ENCODE measurements at regions not wholly inside any gene's neighbourhood (a gene's known extent, or its start where the extent isn't known, plus 50 kb on each side); places are given as distances from the start of the nearest gene placed in this dataset.

- Mint-ChIP-seq H3K4me1 (no peaks in the 10 kb centered on the region), H3K36me3 (no peaks in the 10 kb centered on the region), H3K27ac (no peak overlapping the region), H3K27me3 (no peaks in the 10 kb centered on the region), H3K4me3 (no peak overlapping the region), H3K9me3 (no peaks in the 10 kb centered on the region)
- ATAC-seq (ENCODE audit: low read depth) (no peak), DNase-seq (ENCODE audit: low spot score in 2 of 2) (no peak)
These were observed 417.6 kb upstream of the ZFP42 start for GRCh38 chr4:187577941-187578480.

- Mint-ChIP-seq H3K4me1 (no peaks in the 10 kb centered on the region), H3K9me3 (no peaks in the 10 kb centered on the region), H3K4me3 (no peak overlapping the region), H3K36me3 (no peaks in the 10 kb centered on the region), H3K27me3 (no peaks in the 10 kb centered on the region), H3K27ac (no peak overlapping the region)
- DNase-seq (ENCODE audit: low spot score in 2 of 2) (no peak), ATAC-seq (ENCODE audit: low read depth) (no peak)
These were observed 408.7 kb upstream of the ZFP42 start for GRCh38 chr4:187586892-187587291.

GRCh38 chr4:187598196-187598595 is 397.4 kb upstream of the ZFP42 start:
- peaks cover 1% of the 10 kb centered on the region for H3K9me3 Mint-ChIP-seq
- no peak for ATAC-seq (ENCODE audit: low read depth)
- no peaks in the 10 kb centered on the region for H3K4me1 Mint-ChIP-seq

GRCh38 chr4:187602339-187603092 is 393.1 kb upstream of the ZFP42 start:
- ATAC-seq (ENCODE audit: low read depth) (no peak), DNase-seq (ENCODE audit: low spot score in 2 of 2) (no peak)
- Mint-ChIP-seq H3K9me3 (peaks cover 1% of the 10 kb centered on the region), H3K27ac (no peak overlapping the region), H3K4me1 (no peaks in the 10 kb centered on the region), H3K36me3 (no peaks in the 10 kb centered on the region), H3K4me3 (no peak overlapping the region), H3K27me3 (no peaks in the 10 kb centered on the region)

More at GRCh38 chr4:187598196-187598595, 397.4 kb upstream of the ZFP42 start:
- Mint-ChIP-seq H3K36me3 (no peaks in the 10 kb centered on the region), H3K27ac (no peak overlapping the region), H3K4me3 (no peak overlapping the region), H3K27me3 (no peaks in the 10 kb centered on the region)
- DNase-seq (ENCODE audit: low spot score in 2 of 2), result no peak

GRCh38 chr4:187603093-187604025 is 392.2 kb upstream of the ZFP42 start:
- no peak overlapping the region for H3K4me3 Mint-ChIP-seq
- DNase-seq (ENCODE audit: low spot score in 2 of 2), result no peak
- H3K9me3 Mint-ChIP-seq, result peaks cover 1% of the 10 kb centered on the region
- H3K27me3 Mint-ChIP-seq, result no peaks in the 10 kb centered on the region
- ATAC-seq (ENCODE audit: low read depth), result no peak
- no peak overlapping the region for H3K27ac Mint-ChIP-seq
- H3K36me3 Mint-ChIP-seq, result no peaks in the 10 kb centered on the region
- H3K4me1 Mint-ChIP-seq, result no peaks in the 10 kb centered on the region

- H3K4me1 Mint-ChIP-seq, result no peaks in the 10 kb centered on the region
- ATAC-seq (ENCODE audit: low read depth), result no peak
- H3K4me3 Mint-ChIP-seq, result no peak overlapping the region
- H3K9me3 Mint-ChIP-seq, result no peaks in the 10 kb centered on the region
- no peaks in the 10 kb centered on the region for H3K27me3 Mint-ChIP-seq
- H3K27ac Mint-ChIP-seq, result no peak overlapping the region
- no peaks in the 10 kb centered on the region for H3K36me3 Mint-ChIP-seq
- DNase-seq (ENCODE audit: low spot score in 2 of 2), result no peak
These were observed 390.6 kb upstream of the ZFP42 start for GRCh38 chr4:187604984-187605383.

- Mint-ChIP-seq H3K4me1 (no peaks in the 10 kb centered on the region), H3K27ac (no peak overlapping the region), H3K27me3 (no peaks in the 10 kb centered on the region), H3K4me3 (no peak overlapping the region), H3K36me3 (no peaks in the 10 kb centered on the region), H3K9me3 (peaks cover 2% of the 10 kb centered on the region)
- DNase-seq (ENCODE audit: low spot score in 2 of 2) (no peak), ATAC-seq (ENCODE audit: low read depth) (no peak)
These were observed 389.0 kb upstream of the ZFP42 start for GRCh38 chr4:187606581-187606980.

- ATAC-seq (ENCODE audit: low read depth) (no peak), DNase-seq (ENCODE audit: low spot score in 2 of 2) (no peak)
- H3K4me1 Mint-ChIP-seq, result no peaks in the 10 kb centered on the region
- no peak overlapping the region for H3K27ac Mint-ChIP-seq
- H3K27me3 Mint-ChIP-seq, result no peaks in the 10 kb centered on the region
- H3K4me3 Mint-ChIP-seq, result no peak overlapping the region
- no peaks in the 10 kb centered on the region for H3K36me3 Mint-ChIP-seq
- H3K9me3 Mint-ChIP-seq, result peaks cover 2% of the 10 kb centered on the region
These were observed 387.6 kb upstream of the ZFP42 start for GRCh38 chr4:187608001-187608421.

GRCh38 chr4:187612301-187612700 is 383.3 kb upstream of the ZFP42 start:
- H3K36me3 Mint-ChIP-seq, result no peaks in the 10 kb centered on the region

GRCh38 chr4:187613089-187613839 is 382.3 kb upstream of the ZFP42 start:
- Mint-ChIP-seq H3K4me1 (no peaks in the 10 kb centered on the region), H3K27ac (no peak overlapping the region), H3K4me3 (no peak overlapping the region), H3K9me3 (peaks cover 2% of the 10 kb centered on the region), H3K36me3 (no peaks in the 10 kb centered on the region), H3K27me3 (no peaks in the 10 kb centered on the region)
- DNase-seq (ENCODE audit: low spot score in 2 of 2) (no peak), ATAC-seq (ENCODE audit: low read depth) (no peak)

More at GRCh38 chr4:187612301-187612700, 383.3 kb upstream of the ZFP42 start:
- Mint-ChIP-seq H3K27me3 (no peaks in the 10 kb centered on the region), H3K4me1 (no peaks in the 10 kb centered on the region), H3K4me3 (no peak overlapping the region), H3K9me3 (peaks cover 2% of the 10 kb centered on the region), H3K27ac (no peak overlapping the region)
- no peak for DNase-seq (ENCODE audit: low spot score in 2 of 2)
- ATAC-seq (ENCODE audit: low read depth), result no peak

- H3K4me3 Mint-ChIP-seq, result no peak overlapping the region
- H3K4me1 Mint-ChIP-seq, result no peaks in the 10 kb centered on the region
These were observed 379.6 kb upstream of the ZFP42 start for GRCh38 chr4:187615972-187616371.

GRCh38 chr4:187617113-187617512 is 378.5 kb upstream of the ZFP42 start:
- no peak for DNase-seq (ENCODE audit: low spot score in 2 of 2)
- Mint-ChIP-seq H3K27ac (no peak overlapping the region), H3K4me3 (no peak overlapping the region), H3K9me3 (no peaks in the 10 kb centered on the region), H3K4me1 (no peaks in the 10 kb centered on the region), H3K27me3 (no peaks in the 10 kb centered on the region), H3K36me3 (no peaks in the 10 kb centered on the region)
- no peak for ATAC-seq (ENCODE audit: low read depth)

More at GRCh38 chr4:187615972-187616371, 379.6 kb upstream of the ZFP42 start:
- ATAC-seq (ENCODE audit: low read depth) (no peak), DNase-seq (ENCODE audit: low spot score in 2 of 2) (no peak)
- Mint-ChIP-seq H3K27ac (no peak overlapping the region), H3K36me3 (no peaks in the 10 kb centered on the region), H3K27me3 (no peaks in the 10 kb centered on the region), H3K9me3 (peaks cover 2% of the 10 kb centered on the region)

- DNase-seq (ENCODE audit: low spot score in 2 of 2) (no peak), ATAC-seq (ENCODE audit: low read depth) (no peak)
- H3K36me3 Mint-ChIP-seq, result no peaks in the 10 kb centered on the region
- peaks cover 4% of the 10 kb centered on the region for H3K9me3 Mint-ChIP-seq
- no peak overlapping the region for H3K4me3 Mint-ChIP-seq
- no peaks in the 10 kb centered on the region for H3K27me3 Mint-ChIP-seq
- H3K27ac Mint-ChIP-seq, result no peak overlapping the region
- no peaks in the 10 kb centered on the region for H3K4me1 Mint-ChIP-seq
These were observed 376.8 kb upstream of the ZFP42 start for GRCh38 chr4:187618701-187619281.

Measured in memory B cell (primary cell).